Parathyroid adenoma (tissue), 2 donors: ENCODE measurements at regions not wholly inside any gene's neighbourhood (a gene's known extent, or its start where the extent isn't known, plus 50 kb on each side); places are given as distances from the start of the nearest gene placed in this dataset.

ENCODE experiments used
- H2AFZ ChIP-seq: fragments of 300-600 bp; sonication (generic); one replicate; pipeline ENCODE4 v1.7.0; 2017; ENCODE audit warnings: antibody characterized with exemption, mild to moderate bottlenecking
- H3K27ac ChIP-seq: fragments of 300-600 bp; sonication (generic); one replicate; pipeline ENCODE4 v1.7.0; 2017
- H3K27me3 ChIP-seq: fragments of 300-600 bp; sonication (generic); one replicate; pipeline ENCODE4 v1.7.0; 2017; ENCODE audit warnings: low read length; ENCODE audit not compliant: control insufficient read depth, insufficient read depth
- H3K36me3 ChIP-seq: fragments of 300-600 bp; sonication (generic); one replicate; pipeline ENCODE4 v1.7.0; 2017; ENCODE audit warnings: low read length; ENCODE audit not compliant: control insufficient read depth, insufficient read depth
- H3K4me1 ChIP-seq: fragments of 300-600 bp; sonication (generic); one replicate; pipeline ENCODE4 v1.7.0; 2017; ENCODE audit warnings: control low read depth
- H3K4me2 ChIP-seq: fragments of 300-600 bp; sonication (generic); one replicate; pipeline ENCODE4 v1.7.0; 2017; ENCODE audit warnings: low read length
- H3K4me3 ChIP-seq: fragments of 300-600 bp; sonication (generic); one replicate; pipeline ENCODE4 v1.7.0; 2017; ENCODE audit warnings: low read depth, low read length
- H3K79me2 ChIP-seq: fragments of 300-600 bp; sonication (generic); one replicate; pipeline ENCODE4 v1.7.0; 2017; ENCODE audit warnings: control low read depth
- H3K9ac ChIP-seq: fragments of 300-600 bp; sonication (generic); one replicate; pipeline ENCODE4 v1.7.0; 2017; ENCODE audit warnings: mild to moderate bottlenecking
- H3K9me3 ChIP-seq: fragments of 300-600 bp; sonication (generic); one replicate; pipeline ENCODE4 v1.7.0; 2017; ENCODE audit warnings: low read length; ENCODE audit not compliant: control insufficient read depth
- CTCF ChIP-seq: fragments of 300-600 bp; sonication (generic); IDR thresholded peaks from one replicate; pipeline ENCODE4 v1.7.0; 2017; ENCODE audit warnings: antibody characterized with exemption, mild to moderate bottlenecking
- donor health status: primary hyperparathyroidism.

GRCh38 chr17:53630638-53631037, 192.1 kb upstream of the KIF2B start:
- Histone ChIP-seq H3K79me2 (no peaks in the 10 kb centered on the region), H3K9ac (no peak overlapping the region), H2AFZ (no peak overlapping the region), H3K4me1 (no peaks in the 10 kb centered on the region), H3K9me3 (no peaks in the 10 kb centered on the region), H3K27me3 (no peaks in the 10 kb centered on the region), H3K4me2 (no peak overlapping the region), H3K27ac (no peak overlapping the region), H3K4me3 (no peak overlapping the region), H3K36me3 (no peaks in the 10 kb centered on the region)
- TF ChIP-seq CTCF = no peak

- Histone ChIP-seq H3K9ac (no peak overlapping the region), H3K27me3 (no peaks in the 10 kb centered on the region), H3K36me3 (no peaks in the 10 kb centered on the region), H3K4me3 (no peak overlapping the region), H3K4me2 (no peak overlapping the region), H3K9me3 (no peaks in the 10 kb centered on the region), H3K27ac (no peak overlapping the region), H2AFZ (no peak overlapping the region), H3K4me1 (no peaks in the 10 kb centered on the region), H3K79me2 (no peaks in the 10 kb centered on the region)
- no peak for TF ChIP-seq CTCF
Measured at GRCh38 chr17:53630115-53630514, 192.6 kb upstream of the KIF2B start.

GRCh38 chr17:53629188-53629587, 193.5 kb upstream of the KIF2B start:
- Histone ChIP-seq H3K4me1 (no peaks in the 10 kb centered on the region), H3K79me2 (no peaks in the 10 kb centered on the region), H3K4me2 (no peak overlapping the region), H2AFZ (no peak overlapping the region), H3K36me3 (no peaks in the 10 kb centered on the region), H3K4me3 (no peak overlapping the region), H3K27ac (no peak overlapping the region), H3K27me3 (no peaks in the 10 kb centered on the region), H3K9ac (no peak overlapping the region), H3K9me3 (no peaks in the 10 kb centered on the region)
- TF ChIP-seq CTCF = no peak

GRCh38 chr17:53628011-53628410, 194.7 kb upstream of the KIF2B start:
- H3K27me3 ChIP-seq = no peaks in the 10 kb centered on the region
- no peak overlapping the region for H3K27ac ChIP-seq
- no peaks in the 10 kb centered on the region for H3K4me1 ChIP-seq
- H3K36me3 ChIP-seq = no peaks in the 10 kb centered on the region
- TF ChIP-seq CTCF = no peak
- H3K4me2 ChIP-seq = no peak overlapping the region
- no peaks in the 10 kb centered on the region for H3K9me3 ChIP-seq
- no peak overlapping the region for H3K4me3 ChIP-seq
- H3K9ac ChIP-seq = no peak overlapping the region
- H2AFZ ChIP-seq = no peak overlapping the region
- no peaks in the 10 kb centered on the region for H3K79me2 ChIP-seq

- Histone ChIP-seq H3K27me3 (no peaks in the 10 kb centered on the region), H3K36me3 (no peaks in the 10 kb centered on the region), H3K4me1 (no peaks in the 10 kb centered on the region), H2AFZ (no peak overlapping the region), H3K79me2 (no peaks in the 10 kb centered on the region), H3K27ac (no peak overlapping the region), H3K4me3 (no peak overlapping the region), H3K4me2 (no peak overlapping the region), H3K9ac (no peak overlapping the region), H3K9me3 (no peaks in the 10 kb centered on the region)
- TF ChIP-seq CTCF = no peak
Measured at GRCh38 chr17:53627511-53627910, 195.2 kb upstream of the KIF2B start.
